Activated CD8-positive, alpha-beta T cell treated with anti-CD3 and anti-CD28 coated beads for 36 hours (primary cell): ENCODE measurements at regions not wholly inside any gene's neighbourhood (a gene's known extent, or its start where the extent isn't known, plus 50 kb on each side); places are given as distances from the start of the nearest gene placed in this dataset.

Experiments
- ATAC-seq: fragments of 200-7000 bp; cut with Tn5 transposase; one replicate; pipeline ENCODE4 v1.10.0; 2021; ENCODE audit warnings: mild to moderate bottlenecking, moderate library complexity
- CTCF ChIA-PET: fragments of 350-600 bp; sonication (Branson Sonifier 250); formaldehyde crosslinking; loops from one replicate; lab custom pipeline; 2021; ENCODE audit warnings: antibody characterized with exemption; lab: Charles Lee
- POLR2A ChIA-PET: fragments of 350-600 bp; sonication (Branson Sonifier 250); formaldehyde crosslinking; loops from one replicate; lab custom pipeline; 2021; ENCODE audit warnings: antibody characterized with exemption; lab: Charles Lee
- DNase-seq: peaks from one replicate; pipeline ENCODE4 v3.0.0-alpha.2; 2020
- H3K27ac Mint-ChIP-seq: one replicate; pipeline ENCODE4 v1.8.0; 2021; ENCODE audit warnings: mild to moderate bottlenecking, mixed read lengths
- H3K27me3 Mint-ChIP-seq: one replicate; pipeline ENCODE4 v1.8.0; 2021; ENCODE audit warnings: mixed read lengths
- H3K36me3 Mint-ChIP-seq: one replicate; pipeline ENCODE4 v1.8.0; 2021; ENCODE audit warnings: low read depth, mixed read lengths
- H3K4me1 Mint-ChIP-seq: one replicate; pipeline ENCODE4 v1.8.0; 2021; ENCODE audit warnings: low read depth, mixed read lengths
- H3K4me3 Mint-ChIP-seq: one replicate; pipeline ENCODE4 v1.8.0; 2021; ENCODE audit warnings: mild to moderate bottlenecking, moderate library complexity, mixed read lengths
- H3K9me3 Mint-ChIP-seq: one replicate; pipeline ENCODE4 v1.8.0; 2021; ENCODE audit warnings: mixed read lengths
- CTCF ChIP-seq: fragments of 200-600 bp; IDR thresholded peaks from one replicate; pipeline ENCODE4 v1.8.0; 2022; ENCODE audit warnings: antibody characterized with exemption, mild to moderate bottlenecking
- intact Hi-C: fragments of 100-400 bp; cut with micrococcal nuclease; formaldehyde crosslinking; loops from one replicate; pipeline ENCODE4 v1.10.0; 2022

- no peaks in the 10 kb centered on the region for H3K4me1 Mint-ChIP-seq
- no peak for DNase-seq
- peaks cover 34% of the 10 kb centered on the region for H3K36me3 Mint-ChIP-seq
- H3K27ac Mint-ChIP-seq, result no peak overlapping the region
- H3K4me3 Mint-ChIP-seq, result no peak overlapping the region
- ATAC-seq, result no peak
- intact Hi-C loops, result no loop called here
- CTCF ChIA-PET, result no interaction called here
- no peaks in the 10 kb centered on the region for H3K27me3 Mint-ChIP-seq
- peaks cover 29% of the 10 kb centered on the region for H3K9me3 Mint-ChIP-seq
- POLR2A ChIA-PET, result no interaction called here
- TF ChIP-seq CTCF, result no peak
Measured at GRCh38 chr13:33891196-33891742, 73.3 kb downstream of the RFC3 start.

- no peak overlapping the region for H3K27ac Mint-ChIP-seq
- ChIA-PET POLR2A (no interaction called here), CTCF (no interaction called here)
- H3K4me1 Mint-ChIP-seq, result no peaks in the 10 kb centered on the region
- no peak for ATAC-seq
- TF ChIP-seq CTCF, result no peak
- H3K9me3 Mint-ChIP-seq, result peaks cover 35% of the 10 kb centered on the region
- no peak for DNase-seq
- intact Hi-C loops, result no loop called here
- H3K36me3 Mint-ChIP-seq, result peaks cover 33% of the 10 kb centered on the region
- H3K4me3 Mint-ChIP-seq, result no peak overlapping the region
- no peaks in the 10 kb centered on the region for H3K27me3 Mint-ChIP-seq
Measured at GRCh38 chr13:33893559-33893958, 75.6 kb downstream of the RFC3 start.

- Mint-ChIP-seq H3K9me3 (peaks cover 12% of the 10 kb centered on the region), H3K27ac (no peak overlapping the region), H3K4me1 (no peaks in the 10 kb centered on the region), H3K27me3 (no peaks in the 10 kb centered on the region), H3K36me3 (no peaks in the 10 kb centered on the region), H3K4me3 (no peak overlapping the region)
- ATAC-seq (no peak), DNase-seq (no peak)
- ChIA-PET CTCF (no interaction called here), POLR2A (no interaction called here)
- TF ChIP-seq CTCF, result no peak
- intact Hi-C loops, result no loop called here
Measured at GRCh38 chr13:33904431-33904830, 86.5 kb downstream of the RFC3 start.

- Mint-ChIP-seq H3K9me3 (no peaks in the 10 kb centered on the region), H3K4me1 (no peaks in the 10 kb centered on the region), H3K4me3 (no peak overlapping the region), H3K27ac (no peak overlapping the region), H3K36me3 (no peaks in the 10 kb centered on the region), H3K27me3 (no peaks in the 10 kb centered on the region)
- ATAC-seq (no peak), DNase-seq (no peak)
- TF ChIP-seq CTCF, result no peak
- ChIA-PET CTCF (no interaction called here), POLR2A (no interaction called here)
- intact Hi-C loops, result no loop called here
Measured at GRCh38 chr13:33908116-33908515, 90.2 kb downstream of the RFC3 start.

- Mint-ChIP-seq H3K4me1 (no peaks in the 10 kb centered on the region), H3K36me3 (no peaks in the 10 kb centered on the region), H3K27ac (no peak overlapping the region), H3K9me3 (no peaks in the 10 kb centered on the region), H3K27me3 (no peaks in the 10 kb centered on the region), H3K4me3 (no peak overlapping the region)
- DNase-seq (no peak), ATAC-seq (no peak)
- no peak for TF ChIP-seq CTCF
- ChIA-PET POLR2A (no interaction called here), CTCF (no interaction called here)
- intact Hi-C loops, result no loop called here
Measured at GRCh38 chr13:33910255-33910654, 92.3 kb downstream of the RFC3 start.
